Naive thymus-derived CD4-positive, alpha-beta T cell (primary cell): ENCODE measurements at regions not wholly inside any gene's neighbourhood (a gene's known extent, or its start where the extent isn't known, plus 50 kb on each side); places are given as distances from the start of the nearest gene placed in this dataset.

Source experiments
- ATAC-seq: fragments of 150-1000 bp; cut with Tn5 transposase; 2 replicates; pipeline ENCODE4 v1.10.0; 2021; ENCODE audit warnings: mild to moderate bottlenecking, moderate library complexity
- CTCF ChIA-PET: fragments of 350-600 bp; sonication (Branson Sonifier 250); formaldehyde crosslinking; loops from one replicate; lab custom pipeline; 2021; ENCODE audit warnings: antibody characterized with exemption; lab: Charles Lee
- POLR2A ChIA-PET: fragments of 350-600 bp; sonication (Branson Sonifier 250); formaldehyde crosslinking; loops from one replicate; lab custom pipeline; 2021; ENCODE audit warnings: antibody characterized with exemption, inconsistent platforms; lab: Charles Lee
- DNase-seq, 9 donors: peaks; one replicate each; pipeline versions ENCODE4 v3.0.0 to v3.0.0-alpha.2; 2020 to 2022; ENCODE audit warnings: mixed read lengths in 1 of 9
- H3K27ac ChIP-seq: one replicate; pipeline ENCODE4 v1.7.0; 2013; ENCODE audit warnings: mild to moderate bottlenecking, low read depth, low read length, moderate library complexity
- H3K27me3 ChIP-seq, 2 donors: one replicate each; pipeline ENCODE4 v1.7.0; 2013; ENCODE audit warnings: low read length in 2 of 2, mild to moderate bottlenecking in 2 of 2, moderate library complexity in 2 of 2; ENCODE audit not compliant: control insufficient read depth in 2 of 2, insufficient read depth in 2 of 2
- H3K36me3 ChIP-seq, 3 experiments: 1 replicate in 2 of 3; 2 replicates in 1 of 3; pipeline ENCODE4 v1.7.0; 2013; ENCODE audit warnings: low read length in 3 of 3, mild to moderate bottlenecking in 3 of 3, moderate library complexity in 1 of 3; ENCODE audit not compliant: insufficient read depth in 3 of 3, control insufficient read depth in 2 of 3
- H3K4me1 ChIP-seq, 2 donors: one replicate each; pipeline ENCODE4 v1.7.0; 2013; ENCODE audit warnings: low read length in 2 of 2, mild to moderate bottlenecking in 2 of 2, moderate library complexity in 1 of 2; ENCODE audit not compliant: control insufficient read depth in 2 of 2, insufficient read depth in 2 of 2
- H3K4me3 ChIP-seq: 2 replicates; pipeline ENCODE4 v1.7.0; 2013; ENCODE audit warnings: mild to moderate bottlenecking, low read length
- H3K9me3 ChIP-seq, 3 experiments: 1 replicate in 2 of 3; 2 replicates in 1 of 3; pipeline ENCODE4 v1.7.0; 2013; ENCODE audit warnings: low read length in 3 of 3; ENCODE audit not compliant: control insufficient read depth in 2 of 3
- H3K27ac Mint-ChIP-seq, 9 donors: one replicate each; pipeline ENCODE4 v1.8.0; 2020 to 2022; ENCODE audit warnings: mixed read lengths in 9 of 9, mild to moderate bottlenecking in 8 of 9, moderate library complexity in 5 of 9, inconsistent platforms in 2 of 9
- H3K27me3 Mint-ChIP-seq, 5 donors: one replicate each; pipeline ENCODE4 v1.8.0; 2021 to 2022; ENCODE audit warnings: mixed read lengths in 5 of 5, mild to moderate bottlenecking in 1 of 5
- H3K36me3 Mint-ChIP-seq, 5 donors: one replicate each; pipeline ENCODE4 v1.8.0; 2020 to 2022; ENCODE audit warnings: mixed read lengths in 5 of 5, mild to moderate bottlenecking in 3 of 5, inconsistent platforms in 1 of 5
- H3K4me1 Mint-ChIP-seq, 7 donors: one replicate each; pipeline ENCODE4 v1.8.0; 2020 to 2022; ENCODE audit warnings: mixed read lengths in 7 of 7, mild to moderate bottlenecking in 3 of 7, inconsistent platforms in 1 of 7
- H3K4me3 Mint-ChIP-seq, 10 donors: one replicate each; pipeline ENCODE4 v1.8.0; 2020 to 2022; ENCODE audit warnings: mild to moderate bottlenecking in 10 of 10, mixed read lengths in 10 of 10, moderate library complexity in 6 of 10, inconsistent platforms in 2 of 10
- H3K9me3 Mint-ChIP-seq, 11 donors: one replicate each; pipeline ENCODE4 v1.8.0; 2020 to 2022; ENCODE audit warnings: mixed read lengths in 11 of 11, mild to moderate bottlenecking in 4 of 11, inconsistent platforms in 1 of 11, moderate library complexity in 1 of 11
- intact Hi-C, 2 donors: fragments of 100-400 bp; cut with micrococcal nuclease; formaldehyde crosslinking; loops; one replicate each; pipeline ENCODE4 v1.15.1; 2023

DNA sequence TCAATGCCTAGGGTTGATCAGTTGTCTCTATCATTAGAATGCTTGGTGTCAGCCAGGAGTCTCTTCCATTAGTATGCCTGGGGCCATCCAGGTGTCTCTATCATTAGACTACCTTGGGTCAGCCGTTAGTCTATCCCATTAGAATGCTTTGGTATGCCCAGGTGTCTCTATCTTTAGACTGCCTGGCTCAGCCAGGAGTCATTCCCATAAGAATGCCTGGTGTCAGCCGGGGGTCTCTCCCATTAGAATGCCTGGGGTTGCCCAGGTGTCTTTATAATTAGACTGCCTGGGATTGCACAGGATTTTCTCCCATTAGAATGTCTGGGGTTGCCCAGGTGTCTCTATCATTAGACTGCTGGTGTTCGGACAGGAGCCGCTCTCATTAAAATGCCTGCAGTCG is 1442.9 kb downstream of the UQCRFS1 start:
- Mint-ChIP-seq H3K4me1 (peaks cover 0 to 1% (median 0%) of the 10 kb centered on the region in 7 donors), H3K36me3 (peaks cover 23 to 37% (median 31%) of the 10 kb centered on the region in 5 donors), H3K27ac (no peak overlapping the region), H3K9me3 (peaks cover 26 to 100% (median 85%) of the 10 kb centered on the region in 11 donors), H3K4me3 (no peak overlapping the region), H3K27me3 (no peaks in the 10 kb centered on the region)
- DNase-seq (no peak), ATAC-seq (no peak)
- H3K36me3 ChIP-seq: no peaks in the 10 kb centered on the region
- H3K4me3 ChIP-seq: no peak overlapping the region
- no peak overlapping the region for H3K27ac ChIP-seq
- intact Hi-C loops: no loop called here
- H3K9me3 ChIP-seq: peaks cover 0 to 97% (median 18%) of the 10 kb centered on the region in 3 experiments
- ChIA-PET CTCF (no interaction called here), POLR2A (no interaction called here)
- no peaks in the 10 kb centered on the region for H3K4me1 ChIP-seq
- H3K27me3 ChIP-seq: no peaks in the 10 kb centered on the region

DNA sequence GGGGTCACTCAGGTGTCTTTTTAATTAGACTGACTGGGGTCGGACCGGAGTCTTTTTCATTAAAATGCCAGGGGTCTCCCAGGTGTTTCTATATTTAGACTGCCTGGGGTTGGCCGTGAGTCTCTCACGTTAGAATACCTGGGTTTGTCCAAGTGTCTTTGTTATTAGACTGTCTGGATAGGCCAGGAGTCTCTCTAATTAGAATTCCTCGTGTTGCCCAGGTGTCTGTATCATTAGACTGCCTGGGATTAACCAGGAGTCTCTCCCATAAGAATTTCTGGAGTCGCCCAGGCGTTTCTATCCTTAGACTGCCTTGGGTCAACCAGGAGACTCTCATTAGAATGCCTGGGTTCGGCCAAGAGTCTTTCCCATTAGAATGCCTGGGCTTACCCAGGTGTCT is 1445.7 kb downstream of the UQCRFS1 start:
- ATAC-seq (no peak), DNase-seq (no peak)
- Histone ChIP-seq H3K27me3 (no peaks in the 10 kb centered on the region), H3K9me3 (peaks cover 0 to 99% (median 7%) of the 10 kb centered on the region in 3 experiments), H3K36me3 (no peaks in the 10 kb centered on the region), H3K4me1 (no peaks in the 10 kb centered on the region), H3K27ac (no peak overlapping the region), H3K4me3 (no peak overlapping the region)
- Mint-ChIP-seq H3K4me3 (no peak overlapping the region), H3K27ac (no peak overlapping the region), H3K9me3 (peaks cover 30 to 100% (median 85%) of the 10 kb centered on the region in 11 donors), H3K27me3 (no peaks in the 10 kb centered on the region), H3K4me1 (peaks cover 0 to 1% (median 0%) of the 10 kb centered on the region in 7 donors), H3K36me3 (peaks cover 0 to 39% (median 9%) of the 10 kb centered on the region in 5 donors)
- POLR2A ChIA-PET: no interaction called here
- CTCF ChIA-PET: no interaction called here
- intact Hi-C loops: no loop called here

DNA sequence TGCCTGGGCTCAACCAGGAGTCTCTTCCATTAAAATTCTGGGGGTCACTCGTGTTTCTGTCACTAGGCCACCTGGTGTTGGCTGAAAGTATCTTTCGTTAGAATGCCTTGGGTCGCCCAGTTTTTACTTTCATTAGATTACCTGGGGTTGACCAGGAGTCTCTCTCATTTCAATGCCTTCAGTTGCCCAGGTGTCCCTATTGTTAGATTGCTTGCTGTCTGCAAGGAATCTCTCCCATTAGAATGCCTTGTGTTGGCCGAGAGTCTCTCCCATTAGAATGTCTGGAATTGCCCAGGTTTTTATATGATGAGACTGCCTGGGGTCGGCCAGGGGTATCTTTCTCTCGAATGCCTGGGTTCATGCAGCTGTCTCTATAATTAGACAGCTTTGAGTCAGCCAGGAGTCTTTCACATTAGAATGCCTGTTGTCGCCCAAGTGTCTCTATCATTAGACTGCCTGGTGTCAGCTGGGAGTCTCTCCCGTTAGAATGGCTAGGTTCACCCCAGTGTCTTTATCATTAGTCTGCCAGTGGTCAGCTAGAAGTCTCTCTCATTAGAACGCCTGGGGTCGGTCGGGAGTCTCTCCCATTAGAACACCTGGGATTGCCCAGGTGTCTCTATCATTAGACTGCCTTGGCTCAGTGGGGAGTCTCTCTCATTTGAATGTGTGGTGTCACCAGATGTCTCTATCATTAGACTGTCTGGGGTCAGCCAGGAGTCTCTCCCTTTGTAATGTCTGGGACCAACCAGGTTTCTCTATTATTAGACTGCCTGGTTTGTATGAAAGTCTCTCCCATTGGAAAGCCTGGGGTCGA is 1446.8 kb downstream of the UQCRFS1 start:
- Histone ChIP-seq H3K36me3 (no peaks in the 10 kb centered on the region), H3K4me1 (no peaks in the 10 kb centered on the region), H3K4me3 (no peak overlapping the region), H3K27ac (no peak overlapping the region), H3K27me3 (no peaks in the 10 kb centered on the region), H3K9me3 (peaks cover 0 to 100% (median 7%) of the 10 kb centered on the region in 3 experiments)
- peaks cover 23 to 100% (median 82%) of the 10 kb centered on the region in 11 donors for H3K9me3 Mint-ChIP-seq
- H3K27ac Mint-ChIP-seq: no peak overlapping the region
- H3K27me3 Mint-ChIP-seq: no peaks in the 10 kb centered on the region
- ChIA-PET CTCF (no interaction called here), POLR2A (no interaction called here)
- H3K4me1 Mint-ChIP-seq: peaks cover 0 to 1% (median 0%) of the 10 kb centered on the region in 7 donors
- DNase-seq (no peak), ATAC-seq (no peak)
- H3K36me3 Mint-ChIP-seq: peaks cover 0 to 35% (median 0%) of the 10 kb centered on the region in 5 donors
- intact Hi-C loops: no loop called here
- H3K4me3 Mint-ChIP-seq: no peak overlapping the region

DNA sequence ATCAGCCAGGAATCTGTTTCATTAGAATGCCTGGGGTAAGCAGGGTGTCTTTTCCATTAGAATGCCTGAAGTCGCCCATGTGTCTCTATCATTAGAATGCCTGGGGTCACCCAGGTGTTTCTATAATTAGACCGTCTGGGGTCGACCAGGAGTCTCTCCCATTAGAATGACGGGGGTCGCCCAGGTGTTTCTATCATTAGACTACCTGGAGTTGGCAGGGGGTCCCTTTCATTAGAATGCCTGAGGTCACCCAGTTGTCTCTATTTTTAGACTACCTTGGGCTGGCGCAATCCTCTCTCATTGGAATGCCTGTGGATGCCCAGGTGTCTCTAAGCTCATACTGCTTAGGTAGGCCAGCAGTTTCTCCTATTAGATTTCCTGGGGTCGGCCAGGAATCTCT is 1447.6 kb downstream of the UQCRFS1 start:
- peaks cover 0 to 100% (median 7%) of the 10 kb centered on the region in 3 experiments for H3K9me3 ChIP-seq
- Mint-ChIP-seq H3K4me1 (peaks cover 0 to 1% (median 0%) of the 10 kb centered on the region in 7 donors), H3K27ac (no peak overlapping the region), H3K4me3 (no peak overlapping the region), H3K36me3 (peaks cover 0 to 31% (median 4%) of the 10 kb centered on the region in 5 donors), H3K27me3 (no peaks in the 10 kb centered on the region), H3K9me3 (peaks cover 23 to 99% (median 82%) of the 10 kb centered on the region in 11 donors)
- H3K4me3 ChIP-seq: no peak overlapping the region
- no peaks in the 10 kb centered on the region for H3K36me3 ChIP-seq
- CTCF ChIA-PET: no interaction called here
- no peak for DNase-seq
- ATAC-seq: no peak
- intact Hi-C loops: no loop called here
- H3K27ac ChIP-seq: no peak overlapping the region
- POLR2A ChIA-PET: no interaction called here
- H3K27me3 ChIP-seq: no peaks in the 10 kb centered on the region
- no peaks in the 10 kb centered on the region for H3K4me1 ChIP-seq

DNA sequence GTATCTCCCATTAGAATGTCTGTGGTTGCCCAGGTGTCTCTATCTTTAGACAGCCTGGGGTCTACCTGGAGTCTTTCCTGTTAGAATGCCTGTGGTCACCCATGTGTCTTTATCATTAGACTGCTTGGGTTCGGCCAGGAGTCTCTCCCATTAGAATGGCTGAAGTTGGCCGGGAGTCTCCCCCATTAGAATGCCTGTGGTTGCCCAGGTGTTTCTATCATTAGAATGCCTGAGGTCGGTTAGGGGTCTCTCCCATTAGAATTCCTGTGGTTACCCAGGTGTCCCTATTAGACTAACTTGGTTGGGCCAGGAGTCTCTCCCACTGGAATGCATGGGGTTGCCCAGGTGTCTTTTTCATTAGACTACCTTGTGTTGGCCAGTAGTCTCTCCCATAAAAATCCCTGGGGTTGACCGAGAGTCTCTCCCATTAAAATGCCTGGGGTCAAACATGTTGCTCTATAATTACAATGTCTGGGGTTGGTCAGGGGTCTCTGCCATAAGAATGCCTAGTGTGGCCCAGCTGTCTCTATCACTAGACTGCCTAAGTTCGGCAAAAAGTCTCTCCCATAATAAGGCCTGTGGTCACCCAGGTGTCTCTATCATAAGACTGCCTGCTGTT is 1448.7 kb downstream of the UQCRFS1 start:
- Histone ChIP-seq H3K9me3 (peaks cover 0 to 100% (median 7%) of the 10 kb centered on the region in 3 experiments), H3K4me1 (no peaks in the 10 kb centered on the region), H3K4me3 (no peak overlapping the region), H3K27ac (no peak overlapping the region), H3K36me3 (no peaks in the 10 kb centered on the region), H3K27me3 (no peaks in the 10 kb centered on the region)
- ChIA-PET CTCF (no interaction called here), POLR2A (no interaction called here)
- no peak overlapping the region for H3K4me3 Mint-ChIP-seq
- no peaks in the 10 kb centered on the region for H3K4me1 Mint-ChIP-seq
- DNase-seq (no peak), ATAC-seq (no peak)
- peaks cover 21 to 98% (median 74%) of the 10 kb centered on the region in 11 donors for H3K9me3 Mint-ChIP-seq
- no peaks in the 10 kb centered on the region for H3K27me3 Mint-ChIP-seq
- no peak overlapping the region for H3K27ac Mint-ChIP-seq
- H3K36me3 Mint-ChIP-seq: peaks cover 0 to 26% (median 4%) of the 10 kb centered on the region in 5 donors
- intact Hi-C loops: no loop called here

DNA sequence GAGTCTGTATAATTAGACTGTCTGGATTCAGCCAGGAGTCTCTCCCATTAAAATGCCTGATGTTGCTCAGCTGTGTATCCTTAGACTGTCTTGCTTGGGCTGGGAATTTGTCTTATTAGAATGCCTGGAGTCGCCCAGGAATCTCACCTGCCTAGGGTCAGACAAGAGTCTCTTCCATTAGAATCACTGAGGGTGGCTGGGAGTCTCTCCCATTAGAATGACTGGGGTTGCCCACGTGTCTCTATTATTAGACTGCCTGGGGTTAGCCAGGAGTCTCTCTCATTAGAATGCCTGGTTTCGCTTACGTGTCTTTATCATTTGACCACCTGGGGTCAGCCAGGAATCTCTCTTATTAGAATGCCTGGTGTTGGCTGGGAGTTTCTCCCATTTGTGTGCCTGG is 1450.0 kb downstream of the UQCRFS1 start:
- H3K4me1 Mint-ChIP-seq: no peaks in the 10 kb centered on the region
- POLR2A ChIA-PET: no interaction called here
- no peaks in the 10 kb centered on the region for H3K4me1 ChIP-seq
- H3K36me3 Mint-ChIP-seq: peaks cover 0 to 29% (median 4%) of the 10 kb centered on the region in 5 donors
- peaks cover 15 to 98% (median 69%) of the 10 kb centered on the region in 11 donors for H3K9me3 Mint-ChIP-seq
- H3K9me3 ChIP-seq: peaks cover 0 to 94% (median 7%) of the 10 kb centered on the region in 3 experiments
- H3K27me3 Mint-ChIP-seq: no peaks in the 10 kb centered on the region
- intact Hi-C loops: no loop called here
- CTCF ChIA-PET: no interaction called here
- H3K4me3 Mint-ChIP-seq: no peak overlapping the region
- no peaks in the 10 kb centered on the region for H3K27me3 ChIP-seq
- H3K27ac ChIP-seq: no peak overlapping the region
- no peak for ATAC-seq
- H3K36me3 ChIP-seq: no peaks in the 10 kb centered on the region
- no peak overlapping the region for H3K27ac Mint-ChIP-seq
- no peak overlapping the region for H3K4me3 ChIP-seq
- no peak for DNase-seq
